CD4-positive, alpha-beta T cell (primary cell): ENCODE measurements at regions not wholly inside any gene's neighbourhood (a gene's known extent, or its start where the extent isn't known, plus 50 kb on each side); places are given as distances from the start of the nearest gene placed in this dataset.

Experiments used
- ATAC-seq: fragments of 200-7000 bp; cut with Tn5 transposase; one replicate; pipeline ENCODE4 v1.10.0; 2022; ENCODE audit warnings: mild to moderate bottlenecking; ENCODE audit not compliant: poor library complexity
- CTCF ChIA-PET: fragments of 350-600 bp; sonication (Branson Sonifier 250); formaldehyde crosslinking; loops from one replicate; lab custom pipeline; 2021; ENCODE audit warnings: antibody characterized with exemption, inconsistent platforms; lab: Charles Lee
- POLR2A ChIA-PET: fragments of 350-600 bp; sonication (Branson Sonifier 250); formaldehyde crosslinking; loops from one replicate; lab custom pipeline; 2021; ENCODE audit warnings: antibody characterized with exemption, inconsistent platforms; lab: Charles Lee
- DNase-seq, 14 experiments: peaks; one replicate each; pipeline ENCODE4 v3.0.0-alpha.2; 2013 to 2020; ENCODE audit warnings: mixed read lengths in 2 of 14
- H3K27ac ChIP-seq, 2 donors: one replicate each; pipeline versions ENCODE4 v1.5.1 to v1.7.0; 2013; ENCODE audit warnings: low read length in 2 of 2, low read depth in 1 of 2, mild to moderate bottlenecking in 1 of 2
- H3K27me3 ChIP-seq, 2 experiments: 1 replicate in 1 of 2; 2 replicates in 1 of 2; pipeline versions ENCODE4 v1.6.1 to v1.7.0; 2013; ENCODE audit warnings: low read length in 2 of 2, control low read depth in 1 of 2, mild to moderate bottlenecking in 1 of 2, moderate library complexity in 1 of 2; ENCODE audit not compliant: insufficient read depth in 2 of 2, control insufficient read depth in 1 of 2
- H3K36me3 ChIP-seq: one replicate; pipeline ENCODE4 v1.6.1; 2013; ENCODE audit warnings: low read length, control low read depth; ENCODE audit not compliant: insufficient read depth
- H3K4me1 ChIP-seq: one replicate; pipeline ENCODE4 v1.6.1; 2013; ENCODE audit warnings: low read length, control low read depth; ENCODE audit not compliant: insufficient read depth
- H3K4me3 ChIP-seq: one replicate; pipeline ENCODE4 v1.5.1; 2013; ENCODE audit warnings: mild to moderate bottlenecking, low read length, moderate library complexity
- H3K9me3 ChIP-seq, 2 experiments: 1 replicate in 1 of 2; 2 replicates in 1 of 2; pipeline versions ENCODE4 v1.6.1 to v1.7.0; 2013; ENCODE audit warnings: low read length in 2 of 2, mild to moderate bottlenecking in 2 of 2, control low read depth in 1 of 2, moderate library complexity in 1 of 2; ENCODE audit not compliant: control insufficient read depth in 1 of 2, insufficient read depth in 1 of 2
- H3K27ac Mint-ChIP-seq: one replicate; pipeline ENCODE4 v1.8.0; 2020; ENCODE audit warnings: mixed read lengths
- H3K27me3 Mint-ChIP-seq: one replicate; pipeline ENCODE4 v1.8.0; 2021; ENCODE audit warnings: mixed read lengths
- H3K36me3 Mint-ChIP-seq: one replicate; pipeline ENCODE4 v1.8.0; 2021; ENCODE audit warnings: low read depth, mixed read lengths
- H3K4me1 Mint-ChIP-seq: one replicate; pipeline ENCODE4 v1.8.0; 2021; ENCODE audit warnings: low read depth, mixed read lengths
- H3K4me3 Mint-ChIP-seq: one replicate; pipeline ENCODE4 v1.8.0; 2020; ENCODE audit warnings: mild to moderate bottlenecking, mixed read lengths
- H3K9me3 Mint-ChIP-seq: one replicate; pipeline ENCODE4 v1.8.0; 2020; ENCODE audit warnings: mixed read lengths
- CTCF ChIP-seq: fragments of 200-600 bp; IDR thresholded peaks from one replicate; pipeline ENCODE4 v1.8.0; 2022; ENCODE audit warnings: antibody characterized with exemption, mild to moderate bottlenecking
- intact Hi-C, 2 experiments: fragments of 100-400 bp; cut with DNase I in 1 of 2; cut with micrococcal nuclease in 1 of 2; formaldehyde crosslinking; loops; one replicate each; pipeline versions ENCODE4 v1.15.1 to v1.9.0; 2023 to 2025; cut with DNase I, micrococcal nuclease

GRCh38 chr2:103002954-103003353, 241.1 kb downstream of the TMEM182 start:
- Mint-ChIP-seq H3K36me3 (no peaks in the 10 kb centered on the region), H3K4me1 (no peaks in the 10 kb centered on the region), H3K27ac (no peak overlapping the region), H3K27me3 (no peaks in the 10 kb centered on the region), H3K4me3 (no peak overlapping the region), H3K9me3 (no peaks in the 10 kb centered on the region)
- ChIA-PET POLR2A (no interaction called here), CTCF (no interaction called here)
- H3K4me1 ChIP-seq, result no peaks in the 10 kb centered on the region
- no peak overlapping the region for H3K27ac ChIP-seq
- no peaks in the 10 kb centered on the region for H3K27me3 ChIP-seq
- no peak for DNase-seq
- TF ChIP-seq CTCF, result no peak
- no peaks in the 10 kb centered on the region for H3K36me3 ChIP-seq
- no peak for ATAC-seq
- intact Hi-C loops, result no loop called here
- H3K9me3 ChIP-seq, result peaks cover 0 to 4% of the 10 kb centered on the region in 2 experiments
- no peak overlapping the region for H3K4me3 ChIP-seq

GRCh38 chr2:103003750-103004260, 242.0 kb downstream of the TMEM182 start:
- peaks cover 0 to 4% of the 10 kb centered on the region in 2 experiments for H3K9me3 ChIP-seq
- ChIA-PET POLR2A (no interaction called here), CTCF (no interaction called here)
- no peak for TF ChIP-seq CTCF
- no peak overlapping the region for H3K4me3 ChIP-seq
- no peaks in the 10 kb centered on the region for H3K36me3 ChIP-seq
- Mint-ChIP-seq H3K27ac (no peak overlapping the region), H3K4me1 (no peaks in the 10 kb centered on the region), H3K4me3 (no peak overlapping the region), H3K27me3 (no peaks in the 10 kb centered on the region), H3K9me3 (no peaks in the 10 kb centered on the region), H3K36me3 (no peaks in the 10 kb centered on the region)
- intact Hi-C loops, result no loop called here
- H3K27ac ChIP-seq, result no peak overlapping the region
- DNase-seq (no peak), ATAC-seq (no peak)
- H3K27me3 ChIP-seq, result no peaks in the 10 kb centered on the region
- no peaks in the 10 kb centered on the region for H3K4me1 ChIP-seq

- ATAC-seq (no peak), DNase-seq (no peak)
- peaks cover 0 to 4% of the 10 kb centered on the region in 2 experiments for H3K9me3 ChIP-seq
- no peaks in the 10 kb centered on the region for H3K27me3 Mint-ChIP-seq
- no peaks in the 10 kb centered on the region for H3K4me1 ChIP-seq
- H3K27ac Mint-ChIP-seq, result no peak overlapping the region
- H3K4me3 Mint-ChIP-seq, result no peak overlapping the region
- TF ChIP-seq CTCF, result no peak
- ChIA-PET POLR2A (no interaction called here), CTCF (no interaction called here)
- no peaks in the 10 kb centered on the region for H3K27me3 ChIP-seq
- H3K9me3 Mint-ChIP-seq, result no peaks in the 10 kb centered on the region
- H3K4me1 Mint-ChIP-seq, result no peaks in the 10 kb centered on the region
- H3K4me3 ChIP-seq, result no peak overlapping the region
- H3K27ac ChIP-seq, result no peak overlapping the region
- H3K36me3 ChIP-seq, result no peaks in the 10 kb centered on the region
- no peaks in the 10 kb centered on the region for H3K36me3 Mint-ChIP-seq
- intact Hi-C loops, result no loop called here
Observed at GRCh38 chr2:103004426-103004942, 242.7 kb downstream of the TMEM182 start.
